Right lobe of liver (tissue), 4 donors: ENCODE measurements at regions not wholly inside any gene's neighbourhood (a gene's known extent, or its start where the extent isn't known, plus 50 kb on each side); places are given as distances from the start of the nearest gene placed in this dataset.

Experiments
- CTCF ChIP-seq, 4 donors: fragments of 200-600 bp in 3 of 4; fragments of 450-650 bp in 1 of 4; IDR thresholded peaks; one replicate each; pipeline versions ENCODE4 v1.5.1 to v1.8.0; 2016 to 2022; ENCODE audit warnings: antibody characterized with exemption in 4 of 4, mild to moderate bottlenecking in 2 of 4
- POLR2A ChIP-seq: fragments of 450-650 bp; IDR thresholded peaks from one replicate; pipeline ENCODE4 v1.6.1; 2017; ENCODE audit warnings: antibody characterized with exemption, mild to moderate bottlenecking
- donor health status: DM: no; HTN: no; CAD: no.
- donor health status: DM: no; HTN: no; CAD: no.
- donor health status: DM: no; HTN: yes; CAD: no.

- TF ChIP-seq CTCF (IDR thresholded peaks at IDR 0.05) (no peak), POLR2A (no peak)
Observed at GRCh38 chr1:106304106-106304505, 752.4 kb upstream of the PRMT6 start.
